ENCODE measurements at regions not wholly inside any gene's neighbourhood (a gene's known extent, or its start where the extent isn't known, plus 50 kb on each side); places are given as distances from the start of the nearest gene placed in this dataset.

- Mint-ChIP-seq H3K27me3 (ENCODE audit: low read depth in 3 of 3) (no peaks in the 10 kb centered on the region), H3K9me3 (peaks cover 0 to 7% (median 5%) of the 10 kb centered on the region in 7 donors), H3K36me3 (no peaks in the 10 kb centered on the region), H3K4me1 (peaks cover 21% of the 10 kb centered on the region), H3K4me3 (no peak overlapping the region), H3K27ac (no peak overlapping the region)
- no peaks in the 10 kb centered on the region for H3K79me2 ChIP-seq (ENCODE audit: insufficient read depth, low read length)
- H4K20me1 ChIP-seq (ENCODE audit: insufficient read depth, low read length), result no peaks in the 10 kb centered on the region
- no peak overlapping the region for H3K4me3 ChIP-seq (replicated peaks in 1 of 3; ENCODE audit: low read depth in 2 of 3, low read length in 3 of 3)
- no peaks in the 10 kb centered on the region for H3K27me3 ChIP-seq (ENCODE audit: control insufficient read depth in 2 of 2, insufficient read depth in 2 of 2, low read length in 2 of 2)
- no peak overlapping the region for H3K4me2 ChIP-seq (replicated peaks; ENCODE audit: extremely low read depth, low read length, poor library complexity, severe bottlenecking)
- no peak for TF ChIP-seq CTCF (IDR thresholded peaks at IDR 0.05)
- H3K9ac ChIP-seq (ENCODE audit: insufficient read depth, low read length, poor library complexity, severe bottlenecking), result no peak overlapping the region
- no peak overlapping the region for H3K27ac ChIP-seq (ENCODE audit: low read depth in 1 of 2, low read length in 2 of 2)
- intact Hi-C loops (cut with micrococcal nuclease), result no loop called here
- no peak overlapping the region for H2AFZ ChIP-seq (ENCODE audit: insufficient read depth, low read depth, low read length, poor library complexity, severe bottlenecking)
- DNase-seq, result no peak
- peaks cover 0 to 3% of the 10 kb centered on the region in 2 donors for H3K9me3 ChIP-seq (replicated peaks in 1 of 2; ENCODE audit: control insufficient read depth in 1 of 2, insufficient read depth in 1 of 2, low read length in 2 of 2)
- no peaks in the 10 kb centered on the region for H3K36me3 ChIP-seq (replicated peaks in 1 of 2; ENCODE audit: control insufficient read depth in 1 of 2, insufficient read depth in 2 of 2, low read length in 2 of 2)
- H3K4me1 ChIP-seq (ENCODE audit: control insufficient read depth in 1 of 2, insufficient read depth in 2 of 2, low read length in 2 of 2), result peaks cover 17 to 25% of the 10 kb centered on the region in 2 donors
Measured at GRCh38 chr7:41481353-41481752, 221.5 kb downstream of the INHBA start.

GRCh38 chr7:41478187-41478586 is 224.7 kb downstream of the INHBA start:
- Mint-ChIP-seq H3K27me3 (ENCODE audit: low read depth in 3 of 3) (peaks cover 0 to 2% (median 0%) of the 10 kb centered on the region in 3 donors), H3K4me3 (no peak overlapping the region), H3K36me3 (no peaks in the 10 kb centered on the region), H3K9me3 (peaks cover 0 to 7% (median 4%) of the 10 kb centered on the region in 7 donors), H3K27ac (peak overlapping the region in 5 of 7 donors; percentile 15 to 79 (median 76)), H3K4me1 (peaks cover 30% of the 10 kb centered on the region)
- DNase-seq, result peak; percentile 16 to 47 (median 22)
- Histone ChIP-seq H3K27me3 (ENCODE audit: control insufficient read depth in 2 of 2, insufficient read depth in 2 of 2, low read length in 2 of 2) (no peaks in the 10 kb centered on the region), H2AFZ (ENCODE audit: insufficient read depth, low read depth, low read length, poor library complexity, severe bottlenecking) (peak overlapping the region; percentile 25), H3K4me2 (replicated peaks; ENCODE audit: extremely low read depth, low read length, poor library complexity, severe bottlenecking) (peak overlapping the region; percentile 0), H3K4me3 (replicated peaks in 1 of 3; ENCODE audit: low read depth in 2 of 3, low read length in 3 of 3) (peak overlapping the region in 1 of 3 experiments; percentile 7), H4K20me1 (ENCODE audit: insufficient read depth, low read length) (no peaks in the 10 kb centered on the region), H3K79me2 (ENCODE audit: insufficient read depth, low read length) (no peaks in the 10 kb centered on the region), H3K36me3 (replicated peaks in 1 of 2; ENCODE audit: control insufficient read depth in 1 of 2, insufficient read depth in 2 of 2, low read length in 2 of 2) (no peaks in the 10 kb centered on the region), H3K9ac (ENCODE audit: insufficient read depth, low read length, poor library complexity, severe bottlenecking) (no peak overlapping the region), H3K4me1 (ENCODE audit: control insufficient read depth in 1 of 2, insufficient read depth in 2 of 2, low read length in 2 of 2) (peaks cover 24 to 33% of the 10 kb centered on the region in 2 donors), H3K9me3 (replicated peaks in 1 of 2; ENCODE audit: control insufficient read depth in 1 of 2, insufficient read depth in 1 of 2, low read length in 2 of 2) (peaks cover 0 to 3% of the 10 kb centered on the region in 2 donors), H3K27ac (ENCODE audit: low read depth in 1 of 2, low read length in 2 of 2) (peak overlapping the region; percentile 46 to 69)
- intact Hi-C loops (cut with micrococcal nuclease), result no loop called here
- TF ChIP-seq CTCF (IDR thresholded peaks at IDR 0.05), result no peak
- no CpG with 5 or more reads among the region's 3 CpGs for WGBS (ENCODE audit: insufficient coverage)

Measured in CD14-positive monocyte (primary cell).